Thyroid gland (tissue), 4 donors: ENCODE measurements at regions not wholly inside any gene's neighbourhood (a gene's known extent, or its start where the extent isn't known, plus 50 kb on each side); places are given as distances from the start of the nearest gene placed in this dataset.

Experiments
- DNase-seq, 2 donors: peaks; one replicate each; pipeline ENCODE4 v3.0.0-alpha.2; 2019
- H3K27ac ChIP-seq, 3 donors: fragments of 200-600 bp; sonication (generic); 1 replicate in 2 of 3; 2 replicates in 1 of 3; pipeline ENCODE4 v1.5.1; 2016 to 2019; ENCODE audit warnings: mild to moderate bottlenecking in 1 of 3, moderate library complexity in 1 of 3
- H3K27me3 ChIP-seq: fragments of 200-600 bp; sonication (generic); one replicate; pipeline ENCODE4 v1.5.1; 2019
- H3K36me3 ChIP-seq, 2 donors: fragments of 200-600 bp; sonication (generic); one replicate each; pipeline ENCODE4 v1.5.1; 2016 to 2019
- H3K4me1 ChIP-seq, 2 donors: fragments of 200-600 bp; sonication (generic); one replicate each; pipeline ENCODE4 v1.5.1; 2017 to 2019
- H3K4me3 ChIP-seq, 3 donors: fragments of 200-600 bp; sonication (generic); replicated peaks in 1 of 3; 1 replicate in 2 of 3; 2 replicates in 1 of 3; pipeline ENCODE4 v1.5.1; 2016; ENCODE audit warnings: mild to moderate bottlenecking in 1 of 3
- H3K9me3 ChIP-seq: fragments of 200-600 bp; sonication (generic); one replicate; pipeline ENCODE4 v1.5.1; 2017
- POLR2A ChIP-seq, 2 donors: fragments of 450-650 bp; IDR thresholded peaks; one replicate each; pipeline ENCODE4 v1.6.1; 2017; ENCODE audit warnings: antibody characterized with exemption in 2 of 2, mild to moderate bottlenecking in 2 of 2, moderate library complexity in 1 of 2
- WGBS, 2 donors: methylation state at CpG; one replicate each; pipeline ENCODE4 v1.1.5; 2017; 5-methylcytosine and 5-hydroxymethylcytosine counted together
- intact Hi-C: fragments of 100-400 bp; cut with DNase I; formaldehyde crosslinking; loops from one replicate; pipeline ENCODE4 v1.15.1; 2023
- TF ChIP-seq, protein P1 (sequence below), 6 experiments: fragments of 200-600 bp in 3 of 6; fragments of 450-650 bp in 3 of 6; sonication (generic) in 3 of 6; IDR thresholded peaks; one replicate each; pipeline ENCODE4 v1.5.1; 2016 to 2019; ENCODE audit warnings: antibody characterized with exemption in 6 of 6, mild to moderate bottlenecking in 2 of 6, inconsistent platforms in 1 of 6, moderate library complexity in 1 of 6

- no peaks in the 10 kb centered on the region for H3K9me3 ChIP-seq
- H3K27ac ChIP-seq: no peak overlapping the region
- no peak for DNase-seq
- TF ChIP-seq POLR2A (IDR thresholded peaks at IDR 0.05): no peak
- TF ChIP-seq, protein P1, sequence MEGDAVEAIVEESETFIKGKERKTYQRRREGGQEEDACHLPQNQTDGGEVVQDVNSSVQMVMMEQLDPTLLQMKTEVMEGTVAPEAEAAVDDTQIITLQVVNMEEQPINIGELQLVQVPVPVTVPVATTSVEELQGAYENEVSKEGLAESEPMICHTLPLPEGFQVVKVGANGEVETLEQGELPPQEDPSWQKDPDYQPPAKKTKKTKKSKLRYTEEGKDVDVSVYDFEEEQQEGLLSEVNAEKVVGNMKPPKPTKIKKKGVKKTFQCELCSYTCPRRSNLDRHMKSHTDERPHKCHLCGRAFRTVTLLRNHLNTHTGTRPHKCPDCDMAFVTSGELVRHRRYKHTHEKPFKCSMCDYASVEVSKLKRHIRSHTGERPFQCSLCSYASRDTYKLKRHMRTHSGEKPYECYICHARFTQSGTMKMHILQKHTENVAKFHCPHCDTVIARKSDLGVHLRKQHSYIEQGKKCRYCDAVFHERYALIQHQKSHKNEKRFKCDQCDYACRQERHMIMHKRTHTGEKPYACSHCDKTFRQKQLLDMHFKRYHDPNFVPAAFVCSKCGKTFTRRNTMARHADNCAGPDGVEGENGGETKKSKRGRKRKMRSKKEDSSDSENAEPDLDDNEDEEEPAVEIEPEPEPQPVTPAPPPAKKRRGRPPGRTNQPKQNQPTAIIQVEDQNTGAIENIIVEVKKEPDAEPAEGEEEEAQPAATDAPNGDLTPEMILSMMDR (IDR thresholded peaks at IDR 0.05): no peak
- whole genome bisulfite sequencing, 2 donors: 90 to 96% methylated on average over 2 of the region's 2 CpGs
- no peak overlapping the region for H3K4me3 ChIP-seq
- intact Hi-C loops: no loop called here
- no peaks in the 10 kb centered on the region for H3K27me3 ChIP-seq
- H3K4me1 ChIP-seq: no peaks in the 10 kb centered on the region
- H3K36me3 ChIP-seq: no peaks in the 10 kb centered on the region
Measured at GRCh38 chr12:30067146-30067545, 283.4 kb upstream of the TMTC1 start.

DNA sequence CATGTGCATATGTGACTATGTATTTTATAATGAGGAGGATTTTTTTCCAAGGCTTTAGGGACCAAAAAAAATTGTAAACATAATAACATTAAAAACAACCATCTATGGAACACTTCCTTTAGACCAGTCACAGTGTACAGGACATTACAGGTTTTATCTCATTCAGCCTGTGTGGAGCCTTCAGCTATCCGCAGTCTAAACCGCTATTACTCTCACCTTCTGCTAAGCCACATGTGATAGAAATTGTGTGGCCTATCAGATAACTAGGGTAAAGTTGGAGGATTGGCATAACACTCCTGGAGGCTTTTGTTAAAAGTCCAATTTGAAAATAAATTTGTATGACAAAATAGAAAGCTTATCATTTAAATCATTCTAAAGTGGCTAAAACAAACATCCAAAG is 281.2 kb upstream of the TMTC1 start:
- H3K36me3 ChIP-seq: no peaks in the 10 kb centered on the region
- intact Hi-C loops: no loop called here
- no peaks in the 10 kb centered on the region for H3K27me3 ChIP-seq
- H3K9me3 ChIP-seq: no peaks in the 10 kb centered on the region
- no peak overlapping the region for H3K27ac ChIP-seq
- DNase-seq: no peak
- no peaks in the 10 kb centered on the region for H3K4me1 ChIP-seq
- WGBS, 2 donors: 69 to 73% methylated on average over 2 of the region's 2 CpGs
- H3K4me3 ChIP-seq: no peak overlapping the region
- no peak for TF ChIP-seq POLR2A (IDR thresholded peaks at IDR 0.05)
- TF ChIP-seq, protein P1 (IDR thresholded peaks at IDR 0.05): no peak

DNA sequence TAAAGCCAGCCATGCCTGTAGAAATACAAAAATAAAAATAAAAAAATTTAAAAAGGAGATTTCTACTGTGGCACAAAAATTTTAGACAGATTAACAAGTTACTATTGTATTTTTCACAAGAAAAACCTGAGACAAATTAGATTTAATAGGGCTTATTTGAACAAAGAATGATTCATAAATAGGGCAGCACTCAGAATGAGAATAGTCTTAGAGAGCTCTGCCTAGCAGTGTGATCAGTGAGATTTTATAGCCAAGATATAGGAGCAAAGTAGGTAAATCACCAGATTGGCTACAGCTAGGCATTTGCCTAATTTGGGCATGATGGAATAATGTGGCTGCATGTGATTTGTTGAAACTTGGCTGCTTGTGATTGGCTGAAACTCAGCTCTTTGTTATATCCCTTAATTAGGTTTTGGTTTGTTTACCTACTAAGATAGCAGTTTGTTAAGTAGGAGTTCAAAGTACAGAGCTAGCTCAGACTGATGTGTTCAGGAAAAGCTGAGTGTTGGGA is 279.7 kb upstream of the TMTC1 start:
- Histone ChIP-seq H3K4me3 (no peak overlapping the region), H3K9me3 (no peaks in the 10 kb centered on the region), H3K27ac (no peak overlapping the region), H3K4me1 (no peaks in the 10 kb centered on the region), H3K27me3 (no peaks in the 10 kb centered on the region), H3K36me3 (no peaks in the 10 kb centered on the region)
- TF ChIP-seq POLR2A (IDR thresholded peaks at IDR 0.05): no peak
- TF ChIP-seq, protein P1 (IDR thresholded peaks at IDR 0.05): no peak
- intact Hi-C loops: no loop called here
- no peak for DNase-seq

- no peaks in the 10 kb centered on the region for H3K27me3 ChIP-seq
- no peak overlapping the region for H3K27ac ChIP-seq
- WGBS, 2 donors: 67 to 71% methylated on average over 2 of the region's 2 CpGs
- no peaks in the 10 kb centered on the region for H3K9me3 ChIP-seq
- no peak for DNase-seq
- no peaks in the 10 kb centered on the region for H3K36me3 ChIP-seq
- no peak for TF ChIP-seq POLR2A (IDR thresholded peaks at IDR 0.05)
- TF ChIP-seq, protein P1 (IDR thresholded peaks at IDR 0.05): no peak
- intact Hi-C loops: no loop called here
- H3K4me1 ChIP-seq: no peaks in the 10 kb centered on the region
- no peak overlapping the region for H3K4me3 ChIP-seq
Measured at GRCh38 chr12:30048371-30048770, 264.6 kb upstream of the TMTC1 start.

- H3K4me1 ChIP-seq: no peaks in the 10 kb centered on the region
- no peak for DNase-seq
- H3K36me3 ChIP-seq: no peaks in the 10 kb centered on the region
- 77 to 79% methylated on average over 5 of the region's 5 CpGs for WGBS, 2 donors
- TF ChIP-seq POLR2A (IDR thresholded peaks at IDR 0.05): no peak
- TF ChIP-seq, protein P1 (IDR thresholded peaks at IDR 0.05): no peak
- intact Hi-C loops: no loop called here
- no peaks in the 10 kb centered on the region for H3K9me3 ChIP-seq
- H3K27ac ChIP-seq: no peak overlapping the region
- H3K4me3 ChIP-seq: no peak overlapping the region
- H3K27me3 ChIP-seq: no peaks in the 10 kb centered on the region
Measured at GRCh38 chr12:30047516-30048254, 263.9 kb upstream of the TMTC1 start.
